ENCODE measurements at regions not wholly inside any gene's neighbourhood (a gene's known extent, or its start where the extent isn't known, plus 50 kb on each side); places are given as distances from the start of the nearest gene placed in this dataset.

- TF ChIP-seq POLR2A (IDR thresholded peaks at IDR 0.05) (no peak), POLR2AphosphoS5 (IDR thresholded peaks at IDR 0.05) (no peak)
Observed at GRCh38 chr2:16257322-16258028, 317.1 kb downstream of the MYCN start.
